HFFc6 (cell line): ENCODE measurements at regions not wholly inside any gene's neighbourhood (a gene's known extent, or its start where the extent isn't known, plus 50 kb on each side); places are given as distances from the start of the nearest gene placed in this dataset.

Experiments
- DNase-seq: peaks from one replicate; pipeline ENCODE4 v3.0.0-alpha.2; 2018
- H3K27ac Mint-ChIP-seq: 2 replicates; pipeline ENCODE4 v1.8.0; 2020; ENCODE audit warnings: mild to moderate bottlenecking, mixed read lengths
- H3K27me3 Mint-ChIP-seq: 2 replicates; pipeline ENCODE4 v1.8.0; 2021; ENCODE audit warnings: mild to moderate bottlenecking, moderate library complexity, mixed read lengths; ENCODE audit not compliant: insufficient read depth
- H3K36me3 Mint-ChIP-seq: 2 replicates; pipeline ENCODE4 v1.8.0; 2021; ENCODE audit warnings: low read depth, mixed read lengths
- H3K4me1 Mint-ChIP-seq: 2 replicates; pipeline ENCODE4 v1.8.0; 2020; ENCODE audit warnings: low read depth, mixed read lengths
- H3K4me3 Mint-ChIP-seq: 2 replicates; pipeline ENCODE4 v1.8.0; 2020; ENCODE audit warnings: mild to moderate bottlenecking, moderate library complexity, mixed read lengths
- H3K9me3 Mint-ChIP-seq: 2 replicates; pipeline ENCODE4 v1.8.0; 2020; ENCODE audit warnings: mild to moderate bottlenecking, mixed read lengths
- CTCF ChIP-seq: fragments of 200-600 bp; sonication (generic); IDR thresholded peaks from 2 replicates; pipeline ENCODE4 v1.5.0; 2021; ENCODE audit warnings: antibody characterized with exemption, mild to moderate bottlenecking

DNA sequence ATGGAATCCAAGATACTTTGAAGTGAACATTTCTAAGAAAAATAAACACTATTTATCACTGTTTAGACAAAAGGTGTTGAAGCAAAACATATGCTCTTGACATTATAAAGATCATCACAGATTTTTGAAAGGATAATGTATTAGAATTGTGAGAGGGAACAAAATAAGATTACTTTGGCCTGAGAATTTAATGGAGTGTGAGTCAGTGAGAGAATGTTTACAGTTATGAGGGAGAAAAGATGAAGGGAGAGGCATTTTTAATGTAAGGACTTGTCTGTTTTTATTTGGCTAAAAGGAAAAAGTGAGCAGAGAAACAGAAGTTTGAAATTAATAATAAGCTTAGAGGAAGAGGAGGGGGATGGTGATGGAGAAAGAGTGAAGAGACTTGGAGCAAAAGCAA, 1010.1 kb downstream of the EFNA5 start:
- H3K4me1 Mint-ChIP-seq, result no peaks in the 10 kb centered on the region

DNA sequence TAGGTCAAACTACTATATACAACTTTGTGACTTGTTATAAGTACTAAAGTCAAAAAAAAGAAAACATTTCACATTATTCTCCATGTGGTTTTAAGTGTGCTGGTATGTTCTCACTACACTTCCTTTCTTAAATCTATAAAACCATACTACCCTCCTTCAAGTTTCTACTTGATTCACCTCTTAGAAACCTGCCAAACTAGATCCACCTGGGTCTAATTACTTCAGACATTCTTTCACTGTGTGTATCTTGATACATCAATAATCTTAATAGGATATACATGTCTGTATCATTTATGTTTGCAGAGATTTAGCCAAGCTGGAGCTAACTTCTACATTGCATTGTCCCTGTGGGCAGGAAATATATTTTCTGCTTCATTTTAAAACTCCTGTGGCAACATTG, 1012.6 kb downstream of the EFNA5 start:
- no peak for TF ChIP-seq CTCF
- DNase-seq, result no peak
- H3K27me3 Mint-ChIP-seq, result no peaks in the 10 kb centered on the region
- no peaks in the 10 kb centered on the region for H3K4me1 Mint-ChIP-seq
- H3K36me3 Mint-ChIP-seq, result no peaks in the 10 kb centered on the region; the same call in 1 of the 2 replicates
- no peak overlapping the region for H3K27ac Mint-ChIP-seq
- H3K9me3 Mint-ChIP-seq, result peaks cover 61% of the 10 kb centered on the region
- no peak overlapping the region for H3K4me3 Mint-ChIP-seq

More for the DNA sequence above, 1010.1 kb downstream of the EFNA5 start:
- no peaks in the 10 kb centered on the region; the same call in 1 of the 2 replicates for H3K36me3 Mint-ChIP-seq
- no peak for DNase-seq
- peaks cover 44% of the 10 kb centered on the region for H3K9me3 Mint-ChIP-seq
- no peaks in the 10 kb centered on the region for H3K27me3 Mint-ChIP-seq
- no peak for TF ChIP-seq CTCF
- H3K27ac Mint-ChIP-seq, result no peak overlapping the region
- no peak overlapping the region for H3K4me3 Mint-ChIP-seq

GRCh38 chr5:106656821-106657220, 1013.9 kb downstream of the EFNA5 start:
- no peaks in the 10 kb centered on the region; the same call in 1 of the 2 replicates for H3K27me3 Mint-ChIP-seq
- H3K36me3 Mint-ChIP-seq, result no peaks in the 10 kb centered on the region; the same call in 1 of the 2 replicates
- H3K27ac Mint-ChIP-seq, result no peak overlapping the region
- TF ChIP-seq CTCF, result no peak
- no peak for DNase-seq
- peaks cover 71% of the 10 kb centered on the region for H3K9me3 Mint-ChIP-seq
- H3K4me3 Mint-ChIP-seq, result no peak overlapping the region
- no peaks in the 10 kb centered on the region for H3K4me1 Mint-ChIP-seq

GRCh38 chr5:106649031-106649430, 1021.7 kb downstream of the EFNA5 start:
- H3K36me3 Mint-ChIP-seq, result no peaks in the 10 kb centered on the region; the same call in 1 of the 2 replicates
- no peak overlapping the region for H3K4me3 Mint-ChIP-seq
- H3K9me3 Mint-ChIP-seq, result peaks cover 29% of the 10 kb centered on the region
- no peaks in the 10 kb centered on the region; the same call in 1 of the 2 replicates for H3K27me3 Mint-ChIP-seq
- TF ChIP-seq CTCF, result no peak
- no peak overlapping the region for H3K27ac Mint-ChIP-seq
- DNase-seq, result no peak
- no peaks in the 10 kb centered on the region for H3K4me1 Mint-ChIP-seq

DNA sequence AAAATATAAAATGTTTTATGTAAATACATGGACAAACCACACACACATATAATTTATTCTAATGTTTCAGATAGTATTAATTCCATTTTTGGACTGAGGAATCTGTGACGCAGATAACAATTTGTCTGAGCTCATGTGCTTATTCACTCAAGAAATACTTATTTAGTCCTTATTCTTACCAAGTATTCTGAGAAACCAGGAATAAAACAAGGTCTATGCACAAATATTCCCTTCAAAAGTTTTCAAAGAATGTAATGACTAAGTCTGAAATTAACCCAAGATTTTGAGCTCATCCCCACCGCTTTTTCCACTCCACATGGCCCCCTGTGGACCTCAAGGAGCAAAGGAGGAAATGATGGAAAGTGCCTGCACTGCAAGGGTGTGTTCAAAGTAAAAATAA, 1022.3 kb downstream of the EFNA5 start:
- Mint-ChIP-seq H3K27me3 (no peaks in the 10 kb centered on the region; the same call in 1 of the 2 replicates), H3K36me3 (no peaks in the 10 kb centered on the region; the same call in 1 of the 2 replicates), H3K27ac (no peak overlapping the region), H3K4me1 (no peaks in the 10 kb centered on the region), H3K4me3 (no peak overlapping the region), H3K9me3 (peaks cover 30% of the 10 kb centered on the region)
- no peak for TF ChIP-seq CTCF
- DNase-seq, result no peak

- Mint-ChIP-seq H3K27me3 (no peaks in the 10 kb centered on the region), H3K27ac (no peak overlapping the region), H3K4me1 (no peaks in the 10 kb centered on the region), H3K36me3 (no peaks in the 10 kb centered on the region), H3K9me3 (peaks cover 8% of the 10 kb centered on the region), H3K4me3 (no peak overlapping the region)
- TF ChIP-seq CTCF, result no peak
- DNase-seq, result no peak
Observed at GRCh38 chr5:106646106-106646505, 1024.6 kb downstream of the EFNA5 start.
